IMR-90 (cell line): ENCODE measurements at regions not wholly inside any gene's neighbourhood (a gene's known extent, or its start where the extent isn't known, plus 50 kb on each side); places are given as distances from the start of the nearest gene placed in this dataset.

Source experiments
- ATAC-seq: fragments of 200-7000 bp; cut with Tn5 transposase; 2 replicates; pipeline ENCODE4 v1.9.1; 2020; ENCODE audit warnings: low read depth, mild to moderate bottlenecking, moderate library complexity
- BruUV-seq: library from RNA; stranded (reverse); fragments of 400-500 nt; replicated peaks from 2 replicates; lab custom pipeline; 2021; lab: Mats Ljungman, UMichigan
- CTCF ChIA-PET: fragments of 300-600 bp; formaldehyde crosslinking; extraction: SDS; loops from one replicate; lab custom pipeline; 2021; ENCODE audit warnings: antibody characterized with exemption; lab: Yijun Ruan, JAX
- POLR2A ChIA-PET: fragments of 300-600 bp; sonication (Branson Sonifier 250); formaldehyde crosslinking; loops from one replicate; lab custom pipeline; 2022; ENCODE audit warnings: antibody characterized with exemption; ENCODE audit not compliant: unreplicated experiment; lab: Charles Lee
- DNase-seq: peaks from one replicate; pipeline ENCODE4 v3.0.0; 2013
- H2AFZ ChIP-seq: replicated peaks from 2 replicates; pipeline ENCODE3; 2013; ENCODE audit warnings: low read length, mild to moderate bottlenecking; ENCODE audit not compliant: poor library complexity
- H2AK5ac ChIP-seq: 2 replicates; pipeline ENCODE4 v1.6.1; 2013; ENCODE audit warnings: low read depth, low read length, inconsistent platforms
- H2AK9ac ChIP-seq: replicated peaks from 2 replicates; pipeline ENCODE3; 2013; ENCODE audit warnings: mild to moderate bottlenecking, low read depth, low read length, moderate library complexity; ENCODE audit not compliant: poor library complexity
- H2BK120ac ChIP-seq: 2 replicates; pipeline ENCODE4 v1.6.1; 2013; ENCODE audit warnings: low read depth, low read length, inconsistent platforms
- H2BK15ac ChIP-seq: 3 replicates; pipeline ENCODE4 v1.6.1; 2013; ENCODE audit warnings: low read depth, low read length, inconsistent platforms
- H2BK20ac ChIP-seq: 2 replicates; pipeline ENCODE4 v1.6.1; 2013; ENCODE audit warnings: low read depth, mild to moderate bottlenecking, inconsistent platforms, low read length, moderate library complexity
- H2BK5ac ChIP-seq: 2 replicates; pipeline ENCODE4 v1.6.1; 2013; ENCODE audit warnings: mild to moderate bottlenecking, low read depth, low read length, inconsistent platforms; ENCODE audit not compliant: poor library complexity, severe bottlenecking
- H3K14ac ChIP-seq: replicated peaks from 2 replicates; pipeline ENCODE4 v1.6.1; 2013; ENCODE audit warnings: low read depth, low read length, inconsistent platforms
- H3K18ac ChIP-seq: 2 replicates; pipeline ENCODE4 v1.6.1; 2013; ENCODE audit warnings: low read depth, low read length, control low read depth
- H3K23ac ChIP-seq: 2 replicates; pipeline ENCODE4 v1.6.1; 2013; ENCODE audit warnings: low read depth, low read length, inconsistent platforms
- H3K27ac ChIP-seq: 2 replicates; pipeline ENCODE4 v1.5.1; 2013; ENCODE audit warnings: mild to moderate bottlenecking, control low read depth, low read length; ENCODE audit not compliant: insufficient read depth
- H3K27me3 ChIP-seq: 2 replicates; pipeline ENCODE4 v1.6.1; 2013; ENCODE audit warnings: low read length; ENCODE audit not compliant: control insufficient read depth, insufficient read depth
- H3K36me3 ChIP-seq: 2 replicates; pipeline ENCODE4 v1.6.1; 2013; ENCODE audit warnings: low read length, mixed read lengths; ENCODE audit not compliant: control insufficient read depth, insufficient read depth
- H3K4ac ChIP-seq: 2 replicates; pipeline ENCODE4 v1.6.1; 2013; ENCODE audit warnings: low read depth, low read length, inconsistent platforms
- H3K4me1 ChIP-seq: 2 replicates; pipeline ENCODE4 v1.6.1; 2013; ENCODE audit warnings: low read length, mixed read lengths; ENCODE audit not compliant: control insufficient read depth, insufficient read depth
- H3K4me2 ChIP-seq: 2 replicates; pipeline ENCODE4 v1.6.1; 2013; ENCODE audit warnings: low read depth, mild to moderate bottlenecking, control low read depth, low read length, moderate library complexity
- H3K4me3 ChIP-seq: 2 replicates; pipeline ENCODE4 v1.5.1; 2013; ENCODE audit warnings: low read depth, mild to moderate bottlenecking, control low read depth, low read length, moderate library complexity; ENCODE audit not compliant: insufficient read depth
- H3K56ac ChIP-seq: 2 replicates; pipeline ENCODE4 v1.6.1; 2013; ENCODE audit warnings: low read length, inconsistent platforms; ENCODE audit not compliant: insufficient read depth; ENCODE audit errors: extremely low read depth
- H3K79me1 ChIP-seq, 2 experiments: 2 replicates each; pipeline ENCODE4 v1.6.1; 2013; ENCODE audit warnings: low read length in 2 of 2, inconsistent platforms in 1 of 2, low read depth in 1 of 2
- H3K9ac ChIP-seq: 2 replicates; pipeline ENCODE4 v1.6.1; 2013; ENCODE audit warnings: low read depth, low read length, control low read depth
- H3K9me1 ChIP-seq: 2 replicates; pipeline ENCODE4 v1.6.1; 2013; ENCODE audit warnings: low read length, inconsistent platforms; ENCODE audit not compliant: insufficient read depth
- H3K9me3 ChIP-seq: 2 replicates; pipeline ENCODE4 v1.6.1; 2013; ENCODE audit warnings: low read length; ENCODE audit not compliant: control insufficient read depth, insufficient read depth
- H4K20me1 ChIP-seq: 2 replicates; pipeline ENCODE4 v1.6.1; 2013; ENCODE audit warnings: low read length, inconsistent platforms; ENCODE audit not compliant: insufficient read depth
- H4K5ac ChIP-seq: 2 replicates; pipeline ENCODE4 v1.6.1; 2013; ENCODE audit warnings: mild to moderate bottlenecking, low read depth, low read length, control low read depth
- H4K8ac ChIP-seq, 2 experiments: 2 replicates each; pipeline ENCODE4 v1.6.1; 2013; ENCODE audit warnings: low read depth in 2 of 2, low read length in 2 of 2, control low read depth in 1 of 2, inconsistent platforms in 1 of 2
- H4K91ac ChIP-seq: 2 replicates; pipeline ENCODE4 v1.6.1; 2013; ENCODE audit warnings: low read depth, low read length, inconsistent platforms; ENCODE audit not compliant: insufficient read depth
- BHLHE40 ChIP-seq: fragments of 150-350 bp; IDR thresholded peaks from 2 replicates; pipeline ENCODE4 v1.6.1; 2016; ENCODE audit warnings: mild to moderate bottlenecking, low read depth, low read length
- CEBPB ChIP-seq: IDR thresholded peaks from 2 replicates; pipeline ENCODE4 v1.6.1; 2012; ENCODE audit warnings: low read depth, low read length, improper control_type of control experiment
- CHD1 ChIP-seq: IDR thresholded peaks from 2 replicates; pipeline ENCODE4 v1.6.1; 2012; ENCODE audit warnings: low read depth, low read length, improper control_type of control experiment
- CTCF ChIP-seq: conservative IDR thresholded peaks from 2 replicates; pipeline ENCODE4 v1.5.1; 2012; ENCODE audit warnings: mild to moderate bottlenecking, low read depth, low read length, improper control_type of control experiment
- ELK1 ChIP-seq: fragments of 150-350 bp; IDR thresholded peaks from 2 replicates; pipeline ENCODE4 v1.6.1; 2016; ENCODE audit warnings: low read depth, mild to moderate bottlenecking, low read length, moderate library complexity, borderline replicate concordance
- FOS ChIP-seq: fragments of 150-350 bp; IDR thresholded peaks from 2 replicates; pipeline ENCODE4 v1.6.1; 2016; ENCODE audit warnings: low read depth, low read length
- MAFK ChIP-seq: IDR thresholded peaks from 2 replicates; pipeline ENCODE4 v1.6.1; 2012; ENCODE audit warnings: low read depth, low read length, improper control_type of control experiment
- MXI1 ChIP-seq: IDR thresholded peaks from 2 replicates; pipeline ENCODE4 v1.6.1; 2012; ENCODE audit warnings: low read depth, mild to moderate bottlenecking, low read length, moderate library complexity, borderline replicate concordance
- NFE2L2 ChIP-seq: fragments of 150-350 bp; IDR thresholded peaks from 2 replicates; pipeline ENCODE4 v1.6.1; 2016; ENCODE audit warnings: low read depth, mild to moderate bottlenecking, low read length
- POLR2A ChIP-seq: IDR thresholded peaks from 2 replicates; pipeline ENCODE4 v1.6.1; 2012; ENCODE audit warnings: mild to moderate bottlenecking, low read depth, low read length
- RAD21 ChIP-seq: IDR thresholded peaks from 2 replicates; pipeline ENCODE4 v1.6.1; 2012; ENCODE audit warnings: low read length, improper control_type of control experiment
- RCOR1 ChIP-seq: IDR thresholded peaks from 2 replicates; pipeline ENCODE4 v1.6.1; 2012; ENCODE audit warnings: mild to moderate bottlenecking, low read length, improper control_type of control experiment; ENCODE audit not compliant: insufficient replicate concordance
- RFX5 ChIP-seq: IDR thresholded peaks from 2 replicates; pipeline ENCODE4 v1.8.0; 2012; ENCODE audit warnings: low read depth, mild to moderate bottlenecking, low read length, moderate library complexity
- USF2 ChIP-seq: fragments of 150-350 bp; IDR thresholded peaks from 2 replicates; pipeline ENCODE4 v1.6.1; 2017; ENCODE audit warnings: mild to moderate bottlenecking, antibody characterized with exemption, low read length, low read depth
- WGBS, 2 experiments: methylation state at CpG; one replicate each; pipeline versions ENCODE4 v1.1.5 to v1.1.7; 2013; ENCODE audit warnings: missing lambda C conversion rate in 2 of 2; ENCODE audit not compliant: insufficient read length in 1 of 2; ENCODE audit errors: extremely low coverage in 2 of 2; 5-methylcytosine and 5-hydroxymethylcytosine counted together
- dilution Hi-C: fragments of 300-500 bp; cut with HindIII; formaldehyde crosslinking; loops from one replicate; pipeline ENCODE4 v1.14.3; 2018; ENCODE audit warnings: low sequenced_read_pairs; ENCODE audit not compliant: unreplicated experiment
- in situ Hi-C: fragments of 300-500 bp; cut with MboI; formaldehyde crosslinking; loops from 3 replicates; pipeline ENCODE4 v1.14.3; 2019; ENCODE audit warnings: low sequenced_read_pairs, inconsistent platforms, mixed read lengths
- intact Hi-C: fragments of 100-400 bp; cut with micrococcal nuclease; formaldehyde crosslinking; loops from 2 replicates; pipeline ENCODE4 v1.10.0; 2022

- intact Hi-C loops (no loop called here), dilution Hi-C loops (no loop called here), in situ Hi-C loops (no loop called here)
- Histone ChIP-seq H3K9me3 (peaks cover 18% of the 10 kb centered on the region), H2BK15ac (no peak overlapping the region), H3K4me2 (no peak overlapping the region), H3K4me1 (no peaks in the 10 kb centered on the region), H2AK5ac (no peak overlapping the region), H2AK9ac (no peak overlapping the region), H3K27ac (no peak overlapping the region), H2BK120ac (no peak overlapping the region), H2AFZ (no peak overlapping the region), H4K20me1 (no peaks in the 10 kb centered on the region), H3K56ac (no peak overlapping the region), H3K18ac (no peak overlapping the region), H3K9me1 (no peaks in the 10 kb centered on the region), H3K4me3 (no peak overlapping the region), H4K8ac (no peak overlapping the region), H3K36me3 (no peaks in the 10 kb centered on the region), H4K5ac (no peak overlapping the region), H3K14ac (no peak overlapping the region), H3K4ac (no peak overlapping the region), H3K23ac (no peak overlapping the region), H4K91ac (no peak overlapping the region), H2BK5ac (no peak overlapping the region), H3K27me3 (no peaks in the 10 kb centered on the region), H3K9ac (no peak overlapping the region), H3K79me1 (no peaks in the 10 kb centered on the region), H2BK20ac (no peak overlapping the region)
- ChIA-PET POLR2A (no interaction called here), CTCF (no interaction called here)
- BruUV-seq: no TSS peak
- ATAC-seq (no peak), DNase-seq (no peak)
- TF ChIP-seq USF2: no peak
- no peak for TF ChIP-seq RCOR1
- TF ChIP-seq CEBPB: no peak
- no peak for TF ChIP-seq RAD21
- no peak for TF ChIP-seq MXI1
- TF ChIP-seq MAFK: no peak
- TF ChIP-seq CTCF: no peak
- no peak for TF ChIP-seq POLR2A
- no peak for TF ChIP-seq RFX5
- TF ChIP-seq CHD1: no peak
- no peak for TF ChIP-seq NFE2L2
- TF ChIP-seq FOS: no peak
- no peak for TF ChIP-seq ELK1
- no peak for TF ChIP-seq BHLHE40
- 60% methylated on average over 2 of the region's 3 CpGs; no CpG with 5 or more reads in 1 of the 2 experiments for WGBS, 2 experiments
These were observed 369.8 kb downstream of the DTHD1 start for GRCh38 chr4:36651253-36651652.
